GM10266 (cell line): ENCODE measurements at regions not wholly inside any gene's neighbourhood (a gene's known extent, or its start where the extent isn't known, plus 50 kb on each side); places are given as distances from the start of the nearest gene placed in this dataset.

Experiments used
- DNase-seq: peaks from one replicate; pipeline ENCODE4 v3.0.0; 2012; ENCODE audit errors: extremely low spot score
- TF ChIP-seq, protein P1 (sequence below): IDR thresholded peaks from 2 replicates; pipeline ENCODE4 v1.5.1; 2012; ENCODE audit warnings: mild to moderate bottlenecking, low read depth; ENCODE audit not compliant: control insufficient read depth, insufficient read depth; ENCODE audit errors: missing control alignments

DNA sequence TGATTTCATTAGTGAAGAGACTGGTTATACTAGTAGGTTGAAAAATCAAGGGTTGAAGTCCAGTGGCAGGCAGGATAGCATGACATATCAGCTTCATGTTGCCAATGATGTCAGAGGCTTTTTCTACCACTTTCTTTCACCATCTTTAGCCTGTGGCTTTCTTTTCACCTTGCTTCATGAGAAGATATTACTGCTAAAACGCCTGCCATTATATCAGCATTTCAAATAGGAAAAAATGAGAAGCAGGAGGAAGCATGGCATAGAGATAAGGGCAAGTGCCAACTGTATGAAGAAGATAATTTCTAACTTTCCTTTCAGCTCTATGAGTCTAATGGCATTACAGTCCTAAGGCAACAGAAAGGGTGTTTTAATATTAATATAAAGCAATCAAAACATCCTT is 270.2 kb upstream of the SYT4 start:
- no peak for DNase-seq

GRCh38 chr18:43559507-43559906 is 282.2 kb upstream of the SYT4 start:
- TF ChIP-seq, protein P1, sequence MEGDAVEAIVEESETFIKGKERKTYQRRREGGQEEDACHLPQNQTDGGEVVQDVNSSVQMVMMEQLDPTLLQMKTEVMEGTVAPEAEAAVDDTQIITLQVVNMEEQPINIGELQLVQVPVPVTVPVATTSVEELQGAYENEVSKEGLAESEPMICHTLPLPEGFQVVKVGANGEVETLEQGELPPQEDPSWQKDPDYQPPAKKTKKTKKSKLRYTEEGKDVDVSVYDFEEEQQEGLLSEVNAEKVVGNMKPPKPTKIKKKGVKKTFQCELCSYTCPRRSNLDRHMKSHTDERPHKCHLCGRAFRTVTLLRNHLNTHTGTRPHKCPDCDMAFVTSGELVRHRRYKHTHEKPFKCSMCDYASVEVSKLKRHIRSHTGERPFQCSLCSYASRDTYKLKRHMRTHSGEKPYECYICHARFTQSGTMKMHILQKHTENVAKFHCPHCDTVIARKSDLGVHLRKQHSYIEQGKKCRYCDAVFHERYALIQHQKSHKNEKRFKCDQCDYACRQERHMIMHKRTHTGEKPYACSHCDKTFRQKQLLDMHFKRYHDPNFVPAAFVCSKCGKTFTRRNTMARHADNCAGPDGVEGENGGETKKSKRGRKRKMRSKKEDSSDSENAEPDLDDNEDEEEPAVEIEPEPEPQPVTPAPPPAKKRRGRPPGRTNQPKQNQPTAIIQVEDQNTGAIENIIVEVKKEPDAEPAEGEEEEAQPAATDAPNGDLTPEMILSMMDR: no peak
- DNase-seq: no peak

More for the DNA sequence above, 270.2 kb upstream of the SYT4 start:
- TF ChIP-seq, protein P1: no peak

- TF ChIP-seq, protein P1: peak; percentile 41
- no peak for DNase-seq
These were observed 286.5 kb upstream of the SYT4 start for GRCh38 chr18:43563780-43564179.

GRCh38 chr18:43570593-43570992 is 293.3 kb upstream of the SYT4 start:
- no peak for DNase-seq
- TF ChIP-seq, protein P1: no peak

GRCh38 chr18:43571078-43571689 is 293.9 kb upstream of the SYT4 start:
- DNase-seq: peak; percentile 44
- TF ChIP-seq, protein P1: peak; percentile 67

- no peak for DNase-seq
- TF ChIP-seq, protein P1: no peak
These were observed 294.9 kb upstream of the SYT4 start for GRCh38 chr18:43572163-43572562.

DNA sequence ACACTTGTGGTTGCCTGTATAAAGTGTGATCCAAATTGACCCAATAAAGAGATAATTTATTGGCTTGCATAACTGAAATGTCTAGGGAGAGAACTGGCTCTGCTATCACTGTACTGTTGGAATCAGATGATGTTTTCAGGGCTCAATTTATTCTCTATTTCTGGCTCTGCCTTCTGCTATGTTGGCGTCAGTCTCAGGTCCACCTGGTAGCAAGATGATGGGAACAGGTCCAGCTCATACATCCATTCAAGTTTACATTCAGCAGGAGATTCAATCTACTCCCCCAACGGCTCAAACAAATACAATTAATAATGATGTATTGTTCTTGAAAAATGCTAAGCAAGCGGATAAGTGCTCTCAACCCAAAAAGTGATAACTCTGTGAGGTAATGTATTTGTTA is 297.7 kb upstream of the SYT4 start:
- no peak for DNase-seq
- TF ChIP-seq, protein P1: no peak
